ENCODE measurements at regions not wholly inside any gene's neighbourhood (a gene's known extent, or its start where the extent isn't known, plus 50 kb on each side); places are given as distances from the start of the nearest gene placed in this dataset.

DNA sequence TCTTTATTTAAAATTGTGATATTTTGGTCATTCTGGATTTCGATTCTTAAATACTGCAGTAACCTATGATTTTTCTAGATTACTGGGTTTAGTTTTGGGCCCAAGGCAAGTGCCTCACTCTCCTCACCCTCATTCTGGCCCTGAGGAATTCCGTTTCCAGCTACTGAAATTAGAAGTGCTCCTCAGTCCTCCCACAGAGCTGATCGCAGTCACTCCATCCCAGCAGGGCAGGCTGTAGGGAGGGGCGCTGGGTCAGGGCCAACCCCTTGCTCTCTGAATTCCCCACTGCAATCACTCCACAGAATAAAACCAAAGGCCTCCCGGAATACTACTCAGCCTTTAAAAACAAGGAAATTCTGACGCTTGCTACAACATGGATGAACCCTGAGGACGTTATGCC lies 66.5 kb upstream of the DIO3 start:
- Histone ChIP-seq H3K9me3 (ENCODE audit: control insufficient read depth, insufficient read depth, low read depth, low read length) (no peaks in the 10 kb centered on the region), H3K4me3 (ENCODE audit: low read depth in 2 of 2, low read length in 2 of 2) (no peak overlapping the region), H3K27ac (ENCODE audit: low read length) (no peak overlapping the region), H3K27me3 (ENCODE audit: control insufficient read depth, insufficient read depth, low read length) (no peaks in the 10 kb centered on the region), H3K4me1 (ENCODE audit: control insufficient read depth, insufficient read depth, low read length) (no peaks in the 10 kb centered on the region), H3K36me3 (ENCODE audit: control insufficient read depth, insufficient read depth, low read length) (no peaks in the 10 kb centered on the region)
- no peak for ATAC-seq
- no peak for DNase-seq (ENCODE audit: low read depth, low spot score)
- no peak for TF ChIP-seq REST (IDR thresholded peaks at IDR 0.05; ENCODE audit: insufficient read depth in 1 of 2, low read depth in 2 of 2, low read length in 1 of 2)
- no peak for TF ChIP-seq POLR2AphosphoS5 (IDR thresholded peaks at IDR 0.05; ENCODE audit: low read depth, low read length)
- TF ChIP-seq TCF7L2 (IDR thresholded peaks at IDR 0.05; ENCODE audit: low read depth, low read length) = no peak
- BruUV-seq (replicated peaks) = no TSS peak
- CTCF ChIA-PET = no interaction called here
- in situ Hi-C loops (cut with HindIII; ENCODE audit: low pct_unique_long_range_greater_than_20kb, low sequenced_read_pairs) (no loop called here), intact Hi-C loops (cut with micrococcal nuclease; ENCODE audit: unreplicated experiment) (no loop called here)
- POLR2A ChIA-PET = no interaction called here

DNA sequence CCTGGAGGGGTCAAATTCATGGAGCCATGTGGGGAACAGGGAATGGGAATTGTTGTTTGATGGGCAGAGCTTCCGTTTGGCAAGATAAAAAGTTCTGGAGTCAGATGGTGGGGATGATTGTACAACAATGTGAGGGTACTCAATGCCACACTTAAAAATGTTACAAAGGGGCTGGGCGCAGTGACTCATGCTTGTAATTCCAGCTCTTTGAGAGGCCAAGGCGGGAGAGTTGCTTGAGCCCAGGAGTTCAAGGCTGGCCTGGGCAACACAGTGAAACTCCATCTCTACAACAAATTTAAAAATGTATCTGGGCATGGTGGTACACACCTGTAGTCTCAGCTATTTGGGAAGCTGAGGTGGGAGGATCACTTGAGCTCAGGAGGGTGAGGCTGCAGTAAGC lies 66.0 kb upstream of the DIO3 start:
- no peaks in the 10 kb centered on the region for H3K36me3 ChIP-seq (ENCODE audit: control insufficient read depth, insufficient read depth, low read length)
- H3K4me3 ChIP-seq (ENCODE audit: low read depth in 2 of 2, low read length in 2 of 2) = no peak overlapping the region
- no peak for DNase-seq (ENCODE audit: low read depth, low spot score)
- TF ChIP-seq POLR2AphosphoS5 (IDR thresholded peaks at IDR 0.05; ENCODE audit: low read depth, low read length) = no peak
- TF ChIP-seq REST (IDR thresholded peaks at IDR 0.05; ENCODE audit: insufficient read depth in 1 of 2, low read depth in 2 of 2, low read length in 1 of 2) = no peak
- ATAC-seq = no peak
- in situ Hi-C loops (cut with HindIII; ENCODE audit: low pct_unique_long_range_greater_than_20kb, low sequenced_read_pairs) = no loop called here
- ChIA-PET CTCF (no interaction called here), POLR2A (no interaction called here)
- intact Hi-C loops (cut with micrococcal nuclease; ENCODE audit: unreplicated experiment) = no loop called here
- no TSS peak for BruUV-seq (replicated peaks)
- no peaks in the 10 kb centered on the region for H3K27me3 ChIP-seq (ENCODE audit: control insufficient read depth, insufficient read depth, low read length)
- H3K9me3 ChIP-seq (ENCODE audit: control insufficient read depth, insufficient read depth, low read depth, low read length) = no peaks in the 10 kb centered on the region
- no peak overlapping the region for H3K27ac ChIP-seq (ENCODE audit: low read length)
- no peaks in the 10 kb centered on the region for H3K4me1 ChIP-seq (ENCODE audit: control insufficient read depth, insufficient read depth, low read length)

GRCh38 chr14:101495827-101496775 lies 65.2 kb upstream of the DIO3 start:
- TF ChIP-seq SIN3A (IDR thresholded peaks at IDR 0.05; ENCODE audit: borderline replicate concordance, insufficient read depth, low read depth, low read length) = no peak
- in situ Hi-C loops (cut with HindIII; ENCODE audit: low pct_unique_long_range_greater_than_20kb, low sequenced_read_pairs) (no loop called here), intact Hi-C loops (cut with micrococcal nuclease; ENCODE audit: unreplicated experiment) (no loop called here)
- DNase-seq (ENCODE audit: low read depth, low spot score) (no peak), ATAC-seq (no peak)
- no peaks in the 10 kb centered on the region for H3K36me3 ChIP-seq (ENCODE audit: control insufficient read depth, insufficient read depth, low read length)
- POLR2A ChIA-PET = no interaction called here
- no peak overlapping the region for H3K27ac ChIP-seq (ENCODE audit: low read length)
- no peaks in the 10 kb centered on the region for H3K9me3 ChIP-seq (ENCODE audit: control insufficient read depth, insufficient read depth, low read depth, low read length)
- CTCF ChIA-PET = no interaction called here
- no peaks in the 10 kb centered on the region for H3K27me3 ChIP-seq (ENCODE audit: control insufficient read depth, insufficient read depth, low read length)
- BruUV-seq (replicated peaks) = no TSS peak
- no peak overlapping the region for H3K4me3 ChIP-seq (ENCODE audit: low read depth in 2 of 2, low read length in 2 of 2)
- no peaks in the 10 kb centered on the region for H3K4me1 ChIP-seq (ENCODE audit: control insufficient read depth, insufficient read depth, low read length)

Measured in Panc1 (cell line).